Femur (tissue), 1 donor: ENCODE measurements at regions not wholly inside any gene's neighbourhood (a gene's known extent, or its start where the extent isn't known, plus 50 kb on each side); places are given as distances from the start of the nearest gene placed in this dataset.
"Not testable (repeated sequence)": the region's sequence is repeated elsewhere in the genome, so short reads cannot be mapped to it uniquely, and the experiment has no call there.

Source experiments
- DNase-seq: peaks from one replicate; pipeline ENCODE4 v3.0.0-alpha.2; 2017

DNA sequence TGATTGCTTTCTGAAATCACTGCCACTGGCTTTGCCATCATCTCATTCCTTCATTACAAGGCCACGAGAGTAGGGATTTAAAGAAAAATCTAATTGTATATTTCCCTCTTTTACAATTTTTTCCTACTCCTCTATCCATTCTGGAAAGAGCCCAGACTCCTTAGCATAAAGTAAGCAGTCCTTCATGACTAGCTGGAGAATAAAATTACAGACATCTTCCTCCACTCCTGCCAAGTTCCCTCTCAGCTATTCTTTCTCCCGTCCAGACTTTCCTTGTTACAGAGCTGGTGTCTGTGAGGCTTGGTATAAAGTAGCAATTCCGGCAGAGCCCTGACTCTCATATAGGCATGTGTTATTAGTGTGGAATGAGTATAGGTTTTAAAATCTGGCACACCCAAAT lies 806.8 kb downstream of the PLCL1 start:
- DNase-seq: peak; percentile 33

DNA sequence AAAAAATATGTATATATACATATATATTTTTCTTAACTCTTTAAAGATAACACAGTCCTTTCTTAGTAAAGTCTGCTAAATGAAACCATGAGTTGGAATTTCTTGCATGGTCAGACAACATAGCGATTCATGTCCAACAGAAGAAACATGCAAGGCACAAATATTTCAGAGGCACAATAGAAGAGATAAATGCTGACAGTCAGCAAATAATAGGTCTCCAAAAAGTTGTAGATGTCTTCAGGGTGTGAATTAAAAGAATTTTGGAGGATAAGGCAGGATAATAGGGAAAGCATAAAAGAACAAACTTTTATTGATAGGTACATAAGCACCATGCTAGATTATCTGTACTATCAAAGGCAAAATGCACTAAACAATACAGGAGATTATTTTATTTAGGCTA lies 800.2 kb downstream of the PLCL1 start:
- no peak for DNase-seq

DNA sequence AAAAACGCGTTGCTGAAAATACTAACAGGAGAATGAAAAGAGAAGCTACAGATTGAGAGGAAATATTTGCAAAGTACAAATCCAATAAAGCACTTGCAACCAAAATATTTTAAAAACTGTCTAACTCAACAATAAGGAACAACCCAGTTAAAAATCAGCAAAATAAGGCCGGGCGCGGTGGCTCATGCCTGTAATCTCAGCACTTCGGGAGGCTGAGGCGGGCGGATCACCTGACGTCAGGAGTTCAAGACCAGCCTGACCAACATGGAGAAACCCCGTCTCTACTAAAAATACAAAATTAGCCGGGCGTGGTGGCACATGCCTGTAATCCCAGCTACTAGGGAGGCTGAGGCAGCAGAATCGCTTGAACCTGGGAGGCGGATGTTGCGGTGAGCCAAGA lies 798.6 kb downstream of the PLCL1 start:
- DNase-seq: not testable (repeated sequence)

DNA sequence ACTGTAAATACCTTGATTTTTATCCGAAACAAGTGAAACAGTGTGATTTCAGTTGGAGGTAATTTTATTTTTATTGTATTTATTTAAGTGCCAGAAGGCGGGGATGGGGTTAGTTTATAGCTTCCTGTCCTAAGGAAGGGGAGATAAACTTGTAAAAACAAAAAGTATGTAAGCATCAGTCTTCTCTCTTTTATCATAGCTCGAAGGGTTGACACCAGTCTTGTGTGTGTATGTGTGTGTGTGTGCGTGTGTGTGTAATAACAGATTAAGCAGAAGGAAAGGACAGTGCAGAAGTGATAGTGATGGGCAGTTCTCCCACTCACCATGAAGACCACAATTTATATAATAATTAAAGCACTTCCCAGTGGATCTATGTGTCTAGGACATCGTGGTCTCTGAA lies 793.3 kb downstream of the PLCL1 start:
- no peak for DNase-seq

DNA sequence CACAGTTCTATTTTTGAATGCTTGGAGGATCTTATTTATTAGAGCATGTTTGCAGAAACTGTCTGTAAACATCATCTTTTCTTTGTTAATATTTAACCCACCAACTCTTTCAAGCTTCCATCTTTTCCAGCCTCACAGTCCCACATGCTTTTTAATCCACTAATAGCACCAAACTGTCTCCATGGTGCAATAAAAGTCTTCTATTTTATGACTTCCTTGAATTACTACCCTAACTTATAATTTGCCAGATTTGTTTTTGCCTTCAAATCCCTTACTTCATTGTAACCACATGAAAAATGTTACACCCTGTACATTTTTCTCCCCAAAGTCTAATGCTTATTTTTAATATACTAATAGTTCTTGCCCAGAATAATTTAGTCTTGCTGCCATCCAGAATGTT lies 792.6 kb downstream of the PLCL1 start:
- DNase-seq: no peak

DNA sequence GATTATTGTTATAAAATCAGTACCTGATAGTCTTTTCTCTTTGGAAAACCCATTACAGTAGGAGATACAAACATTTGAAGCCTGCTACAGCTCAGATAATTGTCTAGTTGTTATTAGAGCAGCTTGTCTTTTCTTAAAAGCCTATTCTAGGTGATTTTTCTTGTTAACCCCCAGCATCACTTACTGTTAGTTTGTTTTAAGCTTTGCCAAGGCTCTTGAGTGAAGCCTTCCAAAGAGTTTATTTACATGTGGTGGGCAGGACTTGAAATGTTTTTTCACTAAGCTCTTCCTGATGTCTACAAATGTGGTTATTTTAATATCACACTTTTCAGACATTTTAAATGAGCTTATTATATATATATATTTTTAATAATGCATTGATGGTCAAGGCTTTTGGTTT lies 791.3 kb downstream of the PLCL1 start:
- no peak for DNase-seq

DNA sequence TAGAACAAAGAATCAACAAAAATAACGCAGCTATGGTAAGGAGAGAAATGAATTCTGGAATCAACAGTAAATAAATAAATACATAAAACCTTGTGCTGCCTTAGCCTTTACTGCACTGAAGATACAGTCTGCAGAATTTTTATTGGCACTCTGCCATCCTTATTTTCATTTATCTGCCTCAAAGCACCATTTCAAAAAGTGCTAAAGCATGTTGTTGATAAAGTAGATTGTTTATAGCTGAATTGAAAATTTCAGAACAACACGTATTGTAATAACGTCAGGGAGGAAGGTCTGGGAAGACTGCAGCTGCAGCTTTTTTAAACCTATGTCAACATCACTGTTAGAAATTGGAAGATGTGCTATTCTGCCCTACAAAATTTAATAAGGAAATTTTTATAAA lies 787.2 kb downstream of the PLCL1 start:
- no peak for DNase-seq

DNA sequence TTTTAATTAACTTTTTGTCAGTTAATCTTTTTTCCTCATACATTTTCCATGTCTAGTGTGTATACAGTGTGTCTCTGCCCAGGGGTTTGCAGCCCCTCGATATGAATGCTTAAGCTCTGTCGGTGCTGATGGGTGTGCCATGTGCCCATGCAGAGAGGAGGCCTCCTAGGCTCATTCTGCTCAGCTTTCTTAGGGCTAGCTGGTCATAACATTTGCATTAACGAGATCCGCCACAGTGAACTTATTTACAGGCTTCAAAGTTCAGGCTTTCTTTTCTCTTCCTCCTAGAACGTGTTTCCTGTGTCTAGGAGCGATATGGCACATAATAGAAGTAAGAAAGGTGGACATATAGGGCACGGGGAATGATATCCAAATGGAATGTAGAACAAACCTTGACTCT lies 783.3 kb downstream of the PLCL1 start:
- no peak for DNase-seq

DNA sequence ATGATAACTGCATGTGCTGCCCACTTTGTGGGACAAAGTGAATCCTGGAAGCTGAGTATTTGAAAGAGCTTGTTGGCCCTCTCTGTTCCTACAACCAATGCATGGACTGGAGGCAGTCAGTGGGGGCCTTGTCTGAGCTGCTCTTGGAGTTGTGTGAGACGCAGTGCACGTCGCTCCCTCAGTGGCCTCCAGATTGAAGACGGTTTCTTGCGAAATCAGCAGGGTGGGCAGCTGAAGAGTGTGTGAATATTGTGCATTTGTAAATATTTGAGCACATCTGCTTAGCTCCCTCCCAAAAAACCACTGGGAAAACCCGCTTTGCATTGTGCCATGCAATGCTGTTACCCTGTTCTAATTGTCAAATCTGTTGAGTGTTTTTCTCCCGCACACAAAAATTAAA lies 782.8 kb downstream of the PLCL1 start:
- no peak for DNase-seq

DNA sequence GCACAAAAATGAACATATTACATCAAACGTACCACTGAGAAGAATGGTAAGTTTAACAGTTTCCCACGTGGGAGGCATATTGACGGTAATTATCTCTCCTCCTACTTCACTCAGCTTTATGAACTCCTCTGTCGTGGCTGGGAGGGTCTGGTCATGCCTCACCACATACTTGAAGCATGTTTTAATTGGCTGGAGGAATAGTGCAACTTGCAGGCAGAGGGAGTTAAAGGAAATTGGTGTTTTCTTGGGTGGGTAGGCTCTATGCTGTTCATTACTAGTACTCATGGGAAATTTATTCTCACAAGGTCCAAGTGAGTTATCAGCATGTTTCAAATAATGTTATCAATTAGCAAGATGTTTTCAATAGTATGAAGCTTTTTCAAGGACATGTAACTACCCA lies 767.0 kb downstream of the PLCL1 start:
- no peak for DNase-seq

DNA sequence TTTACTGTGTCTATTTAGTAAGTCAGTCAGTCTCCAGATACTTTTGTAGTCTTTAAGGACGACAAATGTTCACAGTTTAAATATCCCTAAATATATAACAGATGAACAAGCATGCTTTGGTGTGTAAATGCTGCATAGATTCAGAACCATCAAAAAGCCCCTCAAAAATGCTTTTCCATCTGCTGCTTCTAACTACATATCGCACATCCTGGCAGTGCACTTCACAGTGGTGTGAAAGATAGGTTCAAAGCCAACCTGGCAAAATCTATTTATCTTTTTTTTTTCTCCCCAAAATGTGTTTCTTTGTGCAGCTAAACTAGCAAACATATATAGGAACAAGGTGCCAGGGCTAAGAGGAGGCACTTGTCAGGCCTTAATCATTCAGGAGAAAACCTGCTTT lies 753.8 kb downstream of the PLCL1 start:
- DNase-seq: no peak

DNA sequence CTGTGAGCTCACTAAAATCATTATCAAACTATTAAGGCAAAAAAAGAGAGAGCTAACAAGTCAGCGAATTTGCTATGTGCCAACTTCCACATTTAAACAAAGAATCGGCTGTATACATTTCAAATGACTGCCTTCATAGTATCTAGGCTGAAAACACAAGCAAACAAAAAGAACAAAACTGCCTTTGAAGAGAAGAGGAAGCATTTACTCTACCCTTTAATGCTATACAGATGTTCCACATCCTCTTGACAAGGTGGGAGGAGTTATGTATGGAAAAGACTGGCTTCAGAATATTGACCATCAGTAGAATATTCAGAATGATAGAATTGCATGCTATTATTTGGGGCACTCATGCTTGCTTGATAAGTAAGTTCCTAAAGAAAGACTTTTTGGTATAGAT lies 741.7 kb downstream of the PLCL1 start:
- DNase-seq: no peak

DNA sequence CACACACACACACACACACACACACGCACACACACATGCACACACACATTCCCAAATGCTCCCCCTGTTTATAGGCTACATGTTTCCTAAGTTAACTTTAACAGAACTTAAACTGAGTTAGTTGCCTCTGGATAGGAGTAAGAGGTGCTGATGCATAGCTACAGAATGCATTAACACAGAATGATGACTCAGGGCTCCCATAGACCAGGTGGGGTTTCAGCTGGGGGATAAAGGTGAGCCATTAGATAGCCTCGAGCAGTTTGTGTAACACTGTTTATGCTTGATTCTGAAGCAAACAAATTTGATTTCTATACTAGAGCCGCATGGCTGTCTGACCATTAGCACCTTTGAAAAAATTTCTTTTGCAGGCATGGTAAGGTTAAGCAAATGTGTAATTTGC lies 741.0 kb downstream of the PLCL1 start:
- no peak for DNase-seq

DNA sequence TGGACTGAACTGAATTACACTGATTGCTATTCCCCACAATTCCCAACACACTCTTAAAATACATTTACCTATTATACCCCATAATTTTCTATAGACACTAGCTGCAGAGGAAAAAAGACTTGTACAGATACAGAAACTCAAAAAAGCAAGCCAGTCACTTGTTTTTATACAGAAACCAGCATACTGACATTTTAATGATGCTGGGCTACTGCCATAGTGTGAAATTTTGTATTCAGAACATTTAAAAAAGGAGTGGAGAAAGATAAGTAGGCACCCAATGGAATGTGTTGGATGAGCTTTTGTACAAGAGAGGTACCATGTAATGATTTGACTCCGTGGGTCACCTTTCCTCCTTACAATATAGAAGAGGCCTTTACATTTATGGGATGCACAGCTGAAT lies 740.1 kb downstream of the PLCL1 start:
- no peak for DNase-seq

DNA sequence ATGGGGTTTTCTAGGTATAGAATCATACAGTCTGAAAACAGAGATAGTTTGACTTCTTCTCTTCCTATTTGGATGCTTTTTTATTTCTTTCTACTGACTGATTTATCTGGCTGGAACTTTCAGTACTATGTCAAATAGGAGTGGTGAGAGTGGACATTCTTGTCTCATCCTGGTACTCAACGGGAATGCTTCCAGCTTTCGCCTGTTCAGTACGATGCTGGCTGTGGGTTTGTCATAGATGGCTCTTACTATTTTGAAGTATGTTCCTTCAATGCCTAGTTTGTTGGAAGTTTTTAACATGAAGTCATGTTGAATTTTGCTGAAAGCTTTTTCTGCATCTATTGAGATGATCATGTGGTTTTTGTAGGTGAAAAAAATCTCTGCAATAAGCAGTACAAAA lies 730.4 kb downstream of the PLCL1 start:
- no peak for DNase-seq

DNA sequence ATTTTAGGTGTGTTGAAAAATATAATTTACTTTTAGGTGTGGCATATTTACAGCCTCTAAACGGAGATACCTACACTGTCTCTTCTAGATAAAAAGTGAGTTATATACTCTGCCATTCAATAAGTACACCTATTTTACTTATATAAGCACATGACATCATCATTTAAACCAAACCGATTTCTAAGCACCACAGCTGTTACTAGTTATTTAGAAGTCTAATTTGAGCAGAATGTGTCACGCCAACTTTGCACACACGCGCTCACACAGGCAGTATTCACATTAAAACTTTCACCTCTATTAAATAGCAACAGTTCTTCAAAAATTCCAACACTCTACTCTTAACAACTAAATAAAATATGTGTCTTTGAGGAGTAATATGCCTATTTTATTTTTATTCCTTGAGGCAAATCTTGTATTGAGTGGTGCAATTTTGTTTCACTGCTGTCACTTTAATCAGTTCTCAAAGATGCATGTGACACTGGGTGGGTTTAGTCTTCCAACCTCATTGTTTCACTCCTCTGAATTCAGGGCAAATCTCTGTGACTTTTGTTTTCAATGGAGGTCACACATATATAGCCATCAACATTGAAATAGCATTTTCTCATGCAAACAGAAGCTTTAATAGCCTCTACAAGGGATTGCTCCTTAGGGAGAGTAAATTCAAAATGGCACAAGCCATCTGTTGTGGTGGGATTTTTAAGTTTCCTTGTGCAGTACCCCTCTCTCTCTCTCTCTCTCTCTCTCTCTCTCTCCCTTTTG lies 721.0 kb downstream of the PLCL1 start:
- DNase-seq: no peak

DNA sequence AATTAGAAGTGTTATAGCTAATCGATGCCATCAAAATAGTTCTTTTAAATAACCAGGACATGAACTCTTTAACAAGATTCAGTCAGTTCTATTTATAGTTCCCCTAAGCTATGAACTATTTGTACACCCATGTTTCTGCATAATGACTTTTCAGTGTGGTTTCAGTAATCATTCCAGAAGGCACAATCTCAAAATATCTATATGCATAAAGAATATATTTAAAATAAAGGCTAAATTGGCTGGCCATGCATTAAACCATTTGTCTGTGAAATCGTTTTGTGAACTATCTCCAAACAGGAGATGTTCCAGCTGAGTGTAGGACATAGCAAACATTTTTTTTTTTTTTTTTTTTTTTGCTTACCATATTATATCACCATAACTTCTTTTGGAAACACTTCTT lies 719.3 kb downstream of the PLCL1 start:
- DNase-seq: no peak

DNA sequence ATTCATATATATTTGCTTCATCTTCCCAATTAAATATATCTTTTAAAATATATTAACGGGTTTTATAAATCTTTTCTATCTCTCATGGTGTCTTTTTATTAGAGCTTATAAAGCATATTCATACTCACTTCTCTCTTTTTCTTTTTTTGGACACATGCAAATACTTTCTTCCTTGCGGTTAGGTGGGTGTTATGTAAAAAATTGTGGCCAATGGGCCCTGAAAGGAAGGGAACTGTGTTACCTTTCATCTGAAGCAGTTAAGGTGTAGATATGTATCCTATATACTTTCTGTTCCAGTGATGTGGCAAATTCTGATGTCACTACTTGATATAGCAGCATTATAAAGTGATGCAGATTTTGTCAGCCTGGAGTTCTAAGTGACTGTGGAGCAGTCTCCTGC lies 714.5 kb downstream of the PLCL1 start:
- DNase-seq: no peak

DNA sequence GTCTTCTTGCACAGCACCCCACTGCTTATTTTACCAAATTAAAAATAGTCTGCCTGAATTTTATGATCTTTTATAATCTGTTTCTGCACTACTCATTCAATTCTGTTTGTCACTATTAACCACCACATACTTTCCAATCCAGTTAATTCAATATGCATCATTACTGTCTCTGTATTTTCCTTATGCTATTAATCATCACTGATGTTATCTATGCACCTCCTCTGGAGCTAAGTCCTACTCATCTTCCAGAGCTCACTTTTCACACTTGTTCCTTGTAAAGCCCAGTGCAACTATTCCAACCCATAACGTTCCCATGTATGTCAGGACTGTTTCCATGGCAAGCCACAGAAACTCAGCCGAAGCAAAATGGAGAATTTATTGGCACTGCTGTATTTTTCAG lies 713.6 kb downstream of the PLCL1 start:
- DNase-seq: no peak

DNA sequence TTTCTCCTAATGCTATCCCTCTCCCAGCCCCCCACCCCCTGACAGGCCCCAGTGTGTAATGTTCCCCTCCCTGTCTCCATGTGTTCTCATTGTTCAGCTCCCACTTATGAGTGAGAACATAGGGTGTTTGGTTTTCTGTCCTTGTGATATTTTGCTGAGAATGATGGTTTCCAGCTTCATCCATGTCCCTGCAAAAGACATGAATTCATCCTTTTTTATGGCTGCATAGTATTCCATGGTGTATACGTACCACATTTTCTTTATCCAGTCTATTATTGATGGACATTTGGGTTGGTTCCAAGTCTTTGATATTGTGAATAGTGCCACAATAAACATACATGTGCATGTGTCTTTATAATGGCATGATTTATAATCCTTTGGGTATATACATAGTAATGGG lies 704.2 kb downstream of the PLCL1 start:
- DNase-seq: not testable (repeated sequence)

DNA sequence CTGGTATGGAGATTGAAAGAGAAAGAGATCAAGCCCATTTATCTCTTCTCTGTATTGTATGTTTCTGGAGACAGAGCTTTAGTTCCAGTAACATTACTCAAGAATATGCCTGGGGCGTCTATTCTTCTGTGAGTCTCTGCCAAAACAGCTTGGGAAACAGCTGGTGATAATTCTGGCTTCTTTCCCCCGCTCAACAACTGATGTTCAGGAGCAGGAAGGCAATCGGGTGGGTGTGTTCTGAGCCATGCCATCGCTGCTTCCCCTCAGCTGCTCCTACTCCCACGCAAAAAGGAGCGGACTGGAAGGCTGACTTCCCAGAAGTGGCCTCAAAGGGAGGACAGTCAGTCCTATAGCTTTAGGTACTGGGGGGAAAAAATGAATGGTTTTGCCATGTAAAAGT lies 695.1 kb downstream of the PLCL1 start:
- peak; percentile 76 for DNase-seq

DNA sequence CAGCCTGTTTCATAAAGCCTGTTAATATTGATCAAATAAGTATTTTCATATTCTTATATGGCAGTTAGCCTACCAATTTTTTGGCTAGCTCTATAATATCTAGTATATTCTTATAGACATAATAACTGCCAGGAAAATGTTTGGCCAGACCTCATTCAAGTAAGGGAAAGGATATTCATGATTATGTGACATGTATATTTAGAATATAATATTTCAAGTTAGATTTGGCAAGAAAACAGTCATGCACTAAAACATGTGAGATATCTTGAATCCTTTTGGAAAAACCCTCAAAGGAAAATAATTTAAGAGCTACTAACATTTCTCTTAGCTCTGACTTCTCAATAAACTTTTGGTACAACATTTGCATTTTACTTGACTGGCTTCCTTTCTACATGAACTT lies 694.1 kb downstream of the PLCL1 start:
- DNase-seq: no peak

DNA sequence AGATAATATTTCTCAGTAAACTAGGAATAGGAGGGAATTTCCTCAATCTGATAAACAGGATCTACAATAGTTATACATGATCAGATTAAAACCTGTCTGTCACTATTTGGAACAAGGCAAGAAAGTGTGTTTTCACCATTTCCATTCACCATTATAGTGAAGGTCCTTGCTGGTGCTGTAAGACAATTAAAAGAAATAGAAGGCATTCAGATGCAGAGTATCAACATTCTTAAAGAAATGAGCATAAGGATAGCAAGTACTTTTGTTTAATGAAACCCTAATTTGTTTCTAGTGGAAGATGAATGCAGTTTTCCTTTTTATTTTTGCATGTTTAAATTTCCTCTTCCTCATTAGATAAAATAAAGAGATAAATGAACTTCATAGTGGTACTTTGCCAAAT lies 693.7 kb downstream of the PLCL1 start:
- no peak for DNase-seq

DNA sequence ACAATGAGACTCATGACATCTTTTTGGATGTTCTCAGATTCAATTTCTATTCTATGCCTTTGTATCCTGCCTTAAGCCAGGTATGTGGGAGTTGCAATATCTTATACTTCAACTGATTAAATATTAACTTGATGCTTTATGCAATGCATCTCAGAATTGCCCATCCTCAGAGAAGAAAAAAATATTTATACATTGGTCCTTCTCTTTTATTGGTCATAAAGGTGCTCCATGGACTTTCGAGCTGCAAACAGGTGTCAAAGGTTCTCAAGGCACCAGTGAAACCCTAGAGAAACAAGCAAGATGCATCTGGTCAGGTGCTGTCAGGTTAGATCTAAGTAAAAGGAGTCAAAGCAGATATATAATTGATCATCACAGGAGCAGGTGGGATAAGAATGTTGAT lies 690.5 kb downstream of the PLCL1 start:
- DNase-seq: no peak

DNA sequence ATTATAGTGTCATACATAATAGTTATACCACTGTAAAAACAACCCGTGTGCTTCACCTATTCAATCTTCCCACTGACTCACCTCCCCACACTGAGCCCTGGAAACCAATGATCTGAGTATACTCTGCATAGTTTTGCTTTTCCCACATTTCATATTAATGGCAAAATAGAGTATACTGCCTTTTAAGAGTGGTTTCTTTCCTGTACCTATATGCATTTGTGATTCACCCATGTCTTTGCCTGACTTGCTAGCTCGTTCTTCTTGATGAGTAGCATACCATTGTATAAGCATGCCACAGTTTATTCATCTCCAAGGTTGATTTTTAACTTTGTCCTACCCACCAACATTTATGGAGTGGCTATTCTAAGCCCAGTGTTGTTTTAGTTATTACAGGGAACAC lies 686.4 kb downstream of the PLCL1 start:
- DNase-seq: no peak

DNA sequence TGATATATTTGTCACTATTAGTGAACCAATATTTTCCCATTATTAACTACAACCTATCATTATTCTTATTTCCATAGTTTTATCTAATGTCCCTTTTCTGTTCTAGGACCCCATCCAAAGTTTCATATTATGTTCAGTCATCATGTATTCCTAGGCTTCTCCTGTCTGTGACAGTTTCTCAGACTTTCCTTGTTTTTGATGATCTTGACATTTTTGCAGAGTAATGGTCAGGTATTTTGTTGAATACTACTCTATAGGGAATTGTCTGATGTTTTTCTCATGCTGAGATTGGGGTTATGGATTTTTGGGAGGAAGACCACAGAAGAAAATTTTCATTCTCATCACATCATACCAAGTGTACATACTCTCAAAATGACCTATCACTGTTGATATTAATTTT lies 684.6 kb downstream of the PLCL1 start:
- no peak for DNase-seq
